ENCODE measurements at regions not wholly inside any gene's neighbourhood (a gene's known extent, or its start where the extent isn't known, plus 50 kb on each side); places are given as distances from the start of the nearest gene placed in this dataset.
"Not testable (repeated sequence)": the region's sequence is repeated elsewhere in the genome, so short reads cannot be mapped to it uniquely, and the experiment has no call there.

DNA sequence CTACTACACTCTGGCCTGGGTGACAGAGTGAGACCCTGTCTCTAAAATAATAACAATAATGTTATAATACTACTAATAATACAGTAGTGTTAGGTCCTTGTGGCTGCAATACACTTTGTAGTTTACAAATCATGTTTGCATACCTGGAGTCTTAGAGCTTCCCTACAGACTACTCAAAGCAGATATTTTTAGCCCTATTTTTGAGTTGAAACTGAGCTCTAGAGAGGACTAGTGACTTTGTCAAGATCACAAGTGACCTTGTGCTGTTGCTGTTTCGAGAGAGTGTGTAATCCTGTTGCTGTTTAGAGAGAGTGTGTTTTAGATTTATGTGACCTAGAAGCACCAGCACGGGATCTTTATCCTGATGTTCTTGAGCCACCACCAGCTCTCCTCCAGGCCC lies 105.3 kb upstream of the RNU6-1 start:
- no peak overlapping the region for H3K4me3 ChIP-seq (ENCODE audit: control insufficient read depth, low read depth, low read length)
- DNase-seq (ENCODE audit: low read depth), result no peak
- TF ChIP-seq, protein P1, sequence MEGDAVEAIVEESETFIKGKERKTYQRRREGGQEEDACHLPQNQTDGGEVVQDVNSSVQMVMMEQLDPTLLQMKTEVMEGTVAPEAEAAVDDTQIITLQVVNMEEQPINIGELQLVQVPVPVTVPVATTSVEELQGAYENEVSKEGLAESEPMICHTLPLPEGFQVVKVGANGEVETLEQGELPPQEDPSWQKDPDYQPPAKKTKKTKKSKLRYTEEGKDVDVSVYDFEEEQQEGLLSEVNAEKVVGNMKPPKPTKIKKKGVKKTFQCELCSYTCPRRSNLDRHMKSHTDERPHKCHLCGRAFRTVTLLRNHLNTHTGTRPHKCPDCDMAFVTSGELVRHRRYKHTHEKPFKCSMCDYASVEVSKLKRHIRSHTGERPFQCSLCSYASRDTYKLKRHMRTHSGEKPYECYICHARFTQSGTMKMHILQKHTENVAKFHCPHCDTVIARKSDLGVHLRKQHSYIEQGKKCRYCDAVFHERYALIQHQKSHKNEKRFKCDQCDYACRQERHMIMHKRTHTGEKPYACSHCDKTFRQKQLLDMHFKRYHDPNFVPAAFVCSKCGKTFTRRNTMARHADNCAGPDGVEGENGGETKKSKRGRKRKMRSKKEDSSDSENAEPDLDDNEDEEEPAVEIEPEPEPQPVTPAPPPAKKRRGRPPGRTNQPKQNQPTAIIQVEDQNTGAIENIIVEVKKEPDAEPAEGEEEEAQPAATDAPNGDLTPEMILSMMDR (conservative IDR thresholded peaks at IDR 0.05; ENCODE audit: control insufficient read depth, insufficient read depth, low read depth, low read length), result no peak

DNA sequence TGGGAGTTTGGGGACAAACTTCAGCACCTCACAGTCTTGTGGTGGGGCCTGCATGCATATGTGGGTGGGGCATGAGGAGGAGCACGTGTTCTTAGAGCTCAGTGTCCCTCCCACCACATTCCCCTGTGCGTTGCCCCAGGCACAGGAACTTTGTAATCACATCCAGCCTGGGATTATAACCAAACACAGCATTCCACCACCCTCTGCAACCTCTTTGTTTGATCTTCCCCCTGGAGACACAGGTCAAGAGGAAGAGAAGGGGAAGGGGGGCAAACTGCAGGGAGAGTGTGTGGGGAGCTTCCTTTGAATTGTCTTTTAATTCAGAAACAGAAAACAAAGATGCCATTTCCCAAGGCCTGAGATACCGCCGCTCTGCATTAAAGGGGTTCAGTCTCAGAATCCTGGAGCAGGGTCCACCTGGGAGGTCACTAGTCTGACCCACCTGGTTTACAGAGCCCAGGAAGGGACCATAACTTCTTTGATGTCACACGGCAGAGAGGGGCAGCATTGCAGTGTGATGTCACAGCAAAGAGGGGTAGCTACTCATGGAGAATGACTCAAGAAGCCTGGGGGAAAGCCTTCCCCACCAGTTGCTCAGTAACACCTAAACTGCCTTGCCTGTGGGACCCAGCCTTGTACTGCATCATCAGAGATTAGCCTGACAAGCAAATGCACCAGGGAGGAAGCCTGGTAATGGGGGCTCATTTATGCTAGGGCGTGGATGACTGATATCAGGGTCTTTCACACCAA lies 106.3 kb upstream of the RNU6-1 start:
- H3K4me3 ChIP-seq (ENCODE audit: control insufficient read depth, low read depth, low read length), result no peak overlapping the region
- peak; percentile 8 for DNase-seq (ENCODE audit: low read depth)
- TF ChIP-seq, protein P1 (conservative IDR thresholded peaks at IDR 0.05; ENCODE audit: control insufficient read depth, insufficient read depth, low read depth, low read length), result no peak

DNA sequence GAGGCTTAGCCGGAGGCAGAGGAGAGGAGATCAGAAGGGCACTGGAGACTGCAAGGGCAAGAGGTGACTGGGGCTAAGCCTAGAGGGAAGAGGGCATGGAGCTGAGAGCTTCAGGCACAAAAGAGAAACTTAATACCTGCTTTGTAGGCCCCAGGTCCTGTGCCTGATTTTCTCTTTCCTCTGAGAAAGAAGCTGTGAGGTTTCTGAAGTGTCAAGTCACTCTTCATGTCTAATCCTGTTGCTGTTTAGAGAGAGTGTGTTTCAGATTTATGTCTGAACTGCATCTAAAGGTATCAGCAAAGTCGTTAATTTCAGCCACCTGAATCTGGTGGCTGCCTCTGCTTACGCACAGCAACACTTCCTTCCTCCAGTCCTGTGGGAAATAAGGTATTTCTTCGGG lies 106.9 kb upstream of the RNU6-1 start:
- H3K4me3 ChIP-seq (ENCODE audit: control insufficient read depth, low read depth, low read length), result no peak overlapping the region
- DNase-seq (ENCODE audit: low read depth), result no peak
- TF ChIP-seq, protein P1 (conservative IDR thresholded peaks at IDR 0.05; ENCODE audit: control insufficient read depth, insufficient read depth, low read depth, low read length), result no peak

DNA sequence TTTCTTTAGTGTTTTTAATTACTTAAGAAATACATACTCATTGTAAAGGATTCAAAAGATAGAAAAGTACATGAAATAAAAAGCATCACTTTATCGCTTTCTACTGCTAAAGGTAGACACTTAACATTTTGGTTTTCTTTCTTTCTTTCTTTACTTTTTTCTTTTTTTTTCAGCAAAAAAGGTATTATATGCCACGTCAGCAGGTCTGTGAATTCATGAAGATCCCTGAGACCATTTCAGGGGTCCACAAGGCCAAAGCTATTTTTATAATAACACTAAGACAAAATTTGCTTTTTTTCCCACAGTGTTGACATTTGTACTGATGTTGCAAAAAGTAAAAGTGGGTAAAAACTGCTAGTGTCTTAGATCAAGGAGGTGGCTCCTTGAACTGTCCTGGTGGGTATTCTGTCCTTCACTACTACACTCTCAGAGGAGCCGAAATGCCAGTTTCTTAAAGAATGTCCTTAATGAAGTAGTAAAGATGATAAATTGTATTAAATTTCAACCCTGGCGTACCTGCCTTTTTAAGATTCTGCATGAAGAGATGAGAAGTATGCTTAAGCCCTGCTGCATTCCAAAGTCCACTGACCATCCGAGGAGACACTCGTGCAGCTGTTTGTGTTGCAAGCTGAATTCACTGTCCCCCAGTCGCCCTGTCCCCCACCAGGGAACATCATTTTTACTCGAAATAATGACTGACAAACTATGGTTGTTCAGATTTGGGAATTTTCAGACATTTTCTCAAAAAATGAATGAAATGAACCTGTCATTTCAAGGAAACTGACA lies 106.7 kb upstream of the PIAS1 start:
- no peak for DNase-seq (ENCODE audit: low read depth)
- H3K4me3 ChIP-seq (ENCODE audit: control insufficient read depth, low read depth, low read length), result no peak overlapping the region

DNA sequence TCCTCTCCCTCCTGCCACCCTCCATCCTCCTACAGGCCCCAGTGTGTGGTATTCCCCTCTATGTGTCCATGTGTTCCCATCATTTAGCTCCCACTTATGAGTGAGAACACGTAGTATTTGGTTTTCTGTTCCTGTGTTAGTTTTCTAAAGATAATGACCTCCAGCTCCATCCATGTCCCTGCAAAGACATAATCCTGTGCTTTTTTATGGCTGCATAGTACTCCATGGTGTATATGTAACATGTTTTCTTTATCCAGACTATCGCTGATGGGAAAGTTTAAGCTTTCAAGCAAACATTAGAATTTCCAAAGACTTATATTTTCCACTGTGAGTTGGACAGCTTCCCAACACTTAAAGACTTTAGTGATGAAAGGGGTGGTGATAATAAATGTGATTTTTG lies 105.9 kb upstream of the PIAS1 start:
- TF ChIP-seq, protein P1 (conservative IDR thresholded peaks at IDR 0.05; ENCODE audit: control insufficient read depth, insufficient read depth, low read depth, low read length), result no peak
- DNase-seq (ENCODE audit: low read depth), result no peak
- H3K4me3 ChIP-seq (ENCODE audit: control insufficient read depth, low read depth, low read length), result no peak overlapping the region

More for the DNA sequence above, 106.7 kb upstream of the PIAS1 start:
- TF ChIP-seq, protein P1 (conservative IDR thresholded peaks at IDR 0.05; ENCODE audit: control insufficient read depth, insufficient read depth, low read depth, low read length), result no peak

DNA sequence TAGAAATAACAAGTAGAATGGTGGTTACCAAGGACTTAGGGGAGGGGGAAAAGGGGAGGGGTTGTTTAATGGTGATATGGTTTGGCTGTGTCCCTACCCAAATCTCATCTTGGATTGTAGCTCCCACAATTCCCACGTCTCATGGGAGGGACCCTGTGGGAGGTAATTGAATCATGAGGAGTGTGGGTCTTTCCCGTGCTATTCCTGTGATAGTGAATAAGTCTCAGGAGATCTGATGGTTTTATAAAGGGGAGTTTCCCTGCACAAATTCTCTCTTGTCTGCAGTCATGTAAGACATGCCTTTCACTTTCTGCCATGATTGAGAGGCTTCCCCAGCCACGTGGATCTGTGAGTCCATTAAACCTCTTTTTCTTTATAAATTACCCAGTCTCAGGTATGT lies 102.9 kb upstream of the PIAS1 start:
- not testable (repeated sequence) for H3K4me3 ChIP-seq (ENCODE audit: control insufficient read depth, low read depth, low read length); DNase-seq (ENCODE audit: low read depth)

DNA sequence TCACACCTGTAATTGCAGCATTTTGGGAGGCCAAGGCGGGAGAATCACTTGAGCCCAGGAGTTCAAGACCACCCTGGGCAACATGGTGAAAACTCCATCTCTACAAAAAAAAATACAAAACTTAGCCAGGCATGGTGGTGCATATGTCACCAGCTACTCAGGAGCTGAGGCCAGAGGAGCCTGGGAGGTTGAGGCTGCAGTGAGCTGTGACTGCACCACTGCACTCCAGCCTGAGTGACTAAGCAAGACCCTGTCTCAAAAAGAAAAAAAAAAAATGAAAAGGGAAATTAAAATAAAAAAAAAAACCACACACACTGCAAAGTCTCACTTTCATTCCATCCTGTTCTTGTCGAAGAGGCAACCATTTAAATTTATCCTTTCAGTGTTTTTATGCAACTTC lies 100.8 kb upstream of the PIAS1 start:
- no peak for DNase-seq (ENCODE audit: low read depth)
- TF ChIP-seq, protein P1 (conservative IDR thresholded peaks at IDR 0.05; ENCODE audit: control insufficient read depth, insufficient read depth, low read depth, low read length), result no peak
- H3K4me3 ChIP-seq (ENCODE audit: control insufficient read depth, low read depth, low read length), result no peak overlapping the region
